ENCODE measurements at regions not wholly inside any gene's neighbourhood (a gene's known extent, or its start where the extent isn't known, plus 50 kb on each side); places are given as distances from the start of the nearest gene placed in this dataset.

GRCh38 chr7:17598305-17598704 lies 299.9 kb downstream of the AHR start:
- Histone ChIP-seq H2AFZ (ENCODE audit: low read depth, low read length, severe bottlenecking) (no peak overlapping the region), H3K36me3 (ENCODE audit: low read length) (no peaks in the 10 kb centered on the region), H3K9me2 (replicated peaks; ENCODE audit: insufficient read depth, low read length) (no peaks in the 10 kb centered on the region; the same call in none of the 2 replicates), H4K20me1 (ENCODE audit: low read depth, low read length) (no peaks in the 10 kb centered on the region), H3K9ac (ENCODE audit: low read length) (no peak overlapping the region), H3K4me3 (ENCODE audit: insufficient read depth, low read length, poor library complexity, severe bottlenecking) (no peak overlapping the region), H3K4me2 (ENCODE audit: low read depth, low read length, poor library complexity, severe bottlenecking) (no peak overlapping the region), H3F3A (ENCODE audit: insufficient read depth) (no peaks in the 10 kb centered on the region), H3K27me3 (ENCODE audit: low read length) (no peaks in the 10 kb centered on the region), H3K79me2 (ENCODE audit: insufficient read depth, low read length) (no peaks in the 10 kb centered on the region), H3K27ac (ENCODE audit: low read depth, low read length) (no peak overlapping the region), H3K9me3 (ENCODE audit: insufficient read depth, low read length) (no peaks in the 10 kb centered on the region)
- TF ChIP-seq, protein P1, sequence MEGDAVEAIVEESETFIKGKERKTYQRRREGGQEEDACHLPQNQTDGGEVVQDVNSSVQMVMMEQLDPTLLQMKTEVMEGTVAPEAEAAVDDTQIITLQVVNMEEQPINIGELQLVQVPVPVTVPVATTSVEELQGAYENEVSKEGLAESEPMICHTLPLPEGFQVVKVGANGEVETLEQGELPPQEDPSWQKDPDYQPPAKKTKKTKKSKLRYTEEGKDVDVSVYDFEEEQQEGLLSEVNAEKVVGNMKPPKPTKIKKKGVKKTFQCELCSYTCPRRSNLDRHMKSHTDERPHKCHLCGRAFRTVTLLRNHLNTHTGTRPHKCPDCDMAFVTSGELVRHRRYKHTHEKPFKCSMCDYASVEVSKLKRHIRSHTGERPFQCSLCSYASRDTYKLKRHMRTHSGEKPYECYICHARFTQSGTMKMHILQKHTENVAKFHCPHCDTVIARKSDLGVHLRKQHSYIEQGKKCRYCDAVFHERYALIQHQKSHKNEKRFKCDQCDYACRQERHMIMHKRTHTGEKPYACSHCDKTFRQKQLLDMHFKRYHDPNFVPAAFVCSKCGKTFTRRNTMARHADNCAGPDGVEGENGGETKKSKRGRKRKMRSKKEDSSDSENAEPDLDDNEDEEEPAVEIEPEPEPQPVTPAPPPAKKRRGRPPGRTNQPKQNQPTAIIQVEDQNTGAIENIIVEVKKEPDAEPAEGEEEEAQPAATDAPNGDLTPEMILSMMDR (IDR thresholded peaks at IDR 0.05; ENCODE audit: insufficient read depth, low read length, poor library complexity, severe bottlenecking): no peak
- no peak for TF ChIP-seq EZH2phosphoT487 (conservative IDR thresholded peaks at IDR 0.05; ENCODE audit: low read length)

- no peaks in the 10 kb centered on the region for H3K79me2 ChIP-seq (ENCODE audit: insufficient read depth, low read length)
- no peak overlapping the region for H3K27ac ChIP-seq (ENCODE audit: low read depth, low read length)
- no peaks in the 10 kb centered on the region for H3F3A ChIP-seq (ENCODE audit: insufficient read depth)
- no peaks in the 10 kb centered on the region; the same call in none of the 2 replicates for H3K9me2 ChIP-seq (replicated peaks; ENCODE audit: insufficient read depth, low read length)
- H3K4me2 ChIP-seq (ENCODE audit: low read depth, low read length, poor library complexity, severe bottlenecking): no peak overlapping the region
- H3K9me3 ChIP-seq (ENCODE audit: insufficient read depth, low read length): no peaks in the 10 kb centered on the region
- no peaks in the 10 kb centered on the region for H4K20me1 ChIP-seq (ENCODE audit: low read depth, low read length)
- no peaks in the 10 kb centered on the region for H3K36me3 ChIP-seq (ENCODE audit: low read length)
- no peaks in the 10 kb centered on the region for H3K27me3 ChIP-seq (ENCODE audit: low read length)
- no peak overlapping the region for H3K4me3 ChIP-seq (ENCODE audit: insufficient read depth, low read length, poor library complexity, severe bottlenecking)
- TF ChIP-seq EZH2phosphoT487 (conservative IDR thresholded peaks at IDR 0.05; ENCODE audit: low read length): no peak
- TF ChIP-seq, protein P1 (IDR thresholded peaks at IDR 0.05; ENCODE audit: insufficient read depth, low read length, poor library complexity, severe bottlenecking): no peak
- no peak overlapping the region for H2AFZ ChIP-seq (ENCODE audit: low read depth, low read length, severe bottlenecking)
- no peak overlapping the region for H3K9ac ChIP-seq (ENCODE audit: low read length)
Observed at GRCh38 chr7:17598846-17599245, 300.4 kb downstream of the AHR start.

DNA sequence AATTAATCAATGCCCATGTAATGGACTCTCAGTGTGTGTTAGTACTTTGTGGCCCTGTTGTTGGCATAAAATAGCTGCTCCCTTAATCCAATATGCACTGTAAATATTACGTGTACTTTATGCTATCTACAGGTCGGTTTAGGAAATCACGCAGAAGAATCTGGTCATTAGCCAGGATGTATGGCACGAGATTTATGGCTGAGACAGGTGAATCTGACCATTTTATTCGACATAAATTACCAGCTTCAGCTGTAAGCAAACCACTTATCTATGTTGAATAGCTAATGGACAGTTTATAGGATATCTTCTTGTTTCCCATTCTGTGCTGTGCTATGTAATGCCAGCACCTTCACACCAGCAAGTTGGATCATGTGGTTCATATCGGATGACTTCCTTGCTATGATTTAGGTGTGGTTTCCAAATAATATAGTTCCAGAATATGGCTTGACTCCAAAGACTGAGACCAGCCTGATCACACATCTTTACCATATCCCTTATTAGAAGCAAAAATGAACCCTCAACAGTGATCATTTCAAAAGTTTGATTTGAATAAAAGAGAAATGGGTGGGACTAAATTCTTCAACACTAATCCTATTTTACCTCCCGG lies 301.4 kb downstream of the AHR start:
- Histone ChIP-seq H3F3A (ENCODE audit: insufficient read depth) (no peaks in the 10 kb centered on the region), H3K79me2 (ENCODE audit: insufficient read depth, low read length) (no peaks in the 10 kb centered on the region), H3K36me3 (ENCODE audit: low read length) (no peaks in the 10 kb centered on the region), H3K9ac (ENCODE audit: low read length) (no peak overlapping the region), H3K9me2 (replicated peaks; ENCODE audit: insufficient read depth, low read length) (no peaks in the 10 kb centered on the region; the same call in none of the 2 replicates), H3K9me3 (ENCODE audit: insufficient read depth, low read length) (no peaks in the 10 kb centered on the region), H3K27me3 (ENCODE audit: low read length) (no peaks in the 10 kb centered on the region), H4K20me1 (ENCODE audit: low read depth, low read length) (no peaks in the 10 kb centered on the region), H2AFZ (ENCODE audit: low read depth, low read length, severe bottlenecking) (no peak overlapping the region), H3K4me3 (ENCODE audit: insufficient read depth, low read length, poor library complexity, severe bottlenecking) (no peak overlapping the region), H3K4me2 (ENCODE audit: low read depth, low read length, poor library complexity, severe bottlenecking) (no peak overlapping the region), H3K27ac (ENCODE audit: low read depth, low read length) (no peak overlapping the region)
- TF ChIP-seq EZH2phosphoT487 (conservative IDR thresholded peaks at IDR 0.05; ENCODE audit: low read length): no peak
- TF ChIP-seq, protein P1 (IDR thresholded peaks at IDR 0.05; ENCODE audit: insufficient read depth, low read length, poor library complexity, severe bottlenecking): no peak
